ENCODE measurements at regions not wholly inside any gene's neighbourhood (a gene's known extent, or its start where the extent isn't known, plus 50 kb on each side); places are given as distances from the start of the nearest gene placed in this dataset.

DNA sequence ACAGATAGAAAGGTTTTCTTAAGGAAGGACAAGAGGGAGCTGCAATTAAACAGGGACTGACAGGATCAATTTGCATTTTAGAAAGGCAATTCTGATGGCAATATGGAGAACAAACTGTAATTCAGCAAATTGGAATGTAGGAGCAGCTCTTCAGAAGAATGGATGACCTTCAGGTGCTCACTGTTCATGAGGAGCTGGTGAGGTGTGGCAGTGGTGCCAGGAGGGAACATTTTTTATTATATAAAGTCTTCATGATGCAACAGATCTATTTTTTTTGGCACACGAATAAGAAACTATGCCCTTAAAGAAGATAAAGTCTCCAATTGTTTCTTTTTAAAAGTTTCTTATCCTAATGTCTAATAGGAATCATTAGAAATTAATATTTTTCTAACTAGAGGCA is 151.7 kb downstream of the SLC38A4 start:
- ChIA-PET CTCF (no interaction called here), POLR2A (interaction anchor here (0.6 kb wide), 1 partner anchor 302 kb away, joined by 3 read pairs; no protein-coding TSS in a partner anchor)
- TF ChIP-seq SUZ12 (IDR thresholded peaks at IDR 0.05) (no peak), SP1 (IDR thresholded peaks at IDR 0.05) (no peak), CTBP1 (IDR thresholded peaks at IDR 0.05; ENCODE audit: borderline replicate concordance) (no peak), ZNF384 (IDR thresholded peaks at IDR 0.05) (no peak), LEF1 (IDR thresholded peaks at IDR 0.05; ENCODE audit: borderline replicate concordance) (no peak), NFRKB (IDR thresholded peaks at IDR 0.05) (no peak), TARDBP (IDR thresholded peaks at IDR 0.05) (no peak), BHLHE40 (IDR thresholded peaks at IDR 0.05; ENCODE audit: borderline replicate concordance) (no peak), L3MBTL2 (conservative IDR thresholded peaks at IDR 0.05) (no peak), FOXM1 (IDR thresholded peaks at IDR 0.05; ENCODE audit: borderline replicate concordance) (no peak), ARNT (IDR thresholded peaks at IDR 0.05) (no peak), FOXK2 (IDR thresholded peaks at IDR 0.05) (no peak), HDGF (IDR thresholded peaks at IDR 0.05; ENCODE audit: borderline replicate concordance) (no peak)
- DNase-seq (ENCODE audit: extremely low spot score): no peak

DNA sequence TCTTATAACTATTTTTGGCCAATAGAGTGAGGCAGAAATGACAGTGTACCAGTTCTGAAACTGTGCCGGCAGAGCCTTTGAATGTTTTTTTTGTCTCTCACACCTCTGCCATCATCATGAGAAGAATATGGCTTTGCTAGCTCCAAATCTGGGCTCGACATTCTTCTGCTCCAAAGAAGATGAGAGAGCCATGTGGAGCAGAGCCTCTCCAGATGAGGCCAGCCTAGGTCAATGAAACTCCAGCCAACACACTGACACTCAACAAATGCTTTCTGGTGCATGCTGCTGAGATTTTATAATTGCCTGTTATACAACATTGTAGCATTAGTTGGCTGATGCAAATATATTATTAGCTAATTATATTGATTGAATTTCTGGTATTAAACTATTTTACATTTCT is 154.7 kb downstream of the SLC38A4 start:
- POLR2A ChIA-PET: no interaction called here
- CTCF ChIA-PET: no interaction called here
- no peak for DNase-seq (ENCODE audit: extremely low spot score)
- TF ChIP-seq NFRKB (IDR thresholded peaks at IDR 0.05) (no peak), FOXK2 (IDR thresholded peaks at IDR 0.05) (no peak), BHLHE40 (IDR thresholded peaks at IDR 0.05; ENCODE audit: borderline replicate concordance) (no peak), ARNT (IDR thresholded peaks at IDR 0.05) (no peak), SP1 (IDR thresholded peaks at IDR 0.05) (no peak)

DNA sequence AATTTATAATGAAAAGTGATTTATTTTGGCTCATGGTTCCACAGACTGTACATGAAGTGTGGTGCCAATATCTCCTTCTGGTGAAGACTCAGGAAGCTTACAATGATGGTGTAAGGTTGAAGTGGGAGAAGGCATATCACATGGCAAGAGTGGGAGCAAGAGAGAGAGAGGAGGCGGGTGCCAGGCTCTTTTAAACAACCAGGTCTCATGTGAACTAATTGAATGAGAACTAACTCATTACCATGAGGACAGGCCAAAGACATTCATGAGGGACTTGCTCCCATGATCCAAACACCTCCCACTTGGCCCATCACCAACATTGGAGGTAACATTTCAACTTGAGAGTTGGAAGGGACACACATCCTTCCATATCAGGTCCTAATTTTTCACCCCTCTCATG is 155.2 kb downstream of the SLC38A4 start:
- TF ChIP-seq ELF4 (IDR thresholded peaks at IDR 0.05) (no peak), FOXK2 (IDR thresholded peaks at IDR 0.05) (no peak)
- ChIA-PET CTCF (no interaction called here), POLR2A (no interaction called here)

DNA sequence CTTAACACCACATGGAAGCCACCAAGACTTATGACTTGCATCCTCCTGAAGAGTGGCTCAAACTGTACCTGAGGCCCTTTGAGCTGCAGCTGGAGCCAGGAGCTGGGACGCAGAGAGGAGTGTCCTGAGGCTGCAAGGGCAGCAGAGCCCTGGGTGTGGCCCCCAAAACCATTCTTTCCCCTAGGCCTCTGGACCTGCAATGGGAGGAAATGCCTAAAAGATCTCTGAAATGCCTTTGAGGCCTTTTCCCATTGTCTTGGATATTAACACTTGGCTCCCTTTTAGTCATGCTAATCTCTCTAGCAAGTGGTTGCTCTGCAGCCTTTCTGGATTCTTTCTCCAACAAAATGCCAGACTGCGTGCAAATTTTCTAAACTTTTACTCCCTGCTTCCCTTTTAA is 156.1 kb downstream of the SLC38A4 start:
- POLR2A ChIA-PET: no interaction called here
- CTCF ChIA-PET: no interaction called here
- TF ChIP-seq ELF4 (IDR thresholded peaks at IDR 0.05) (no peak), LEF1 (IDR thresholded peaks at IDR 0.05; ENCODE audit: borderline replicate concordance) (no peak), CTBP1 (IDR thresholded peaks at IDR 0.05; ENCODE audit: borderline replicate concordance) (no peak), FOXM1 (IDR thresholded peaks at IDR 0.05; ENCODE audit: borderline replicate concordance) (no peak), ZNF384 (IDR thresholded peaks at IDR 0.05) (no peak), HDGF (IDR thresholded peaks at IDR 0.05; ENCODE audit: borderline replicate concordance) (no peak), ARNT (IDR thresholded peaks at IDR 0.05) (no peak), SUZ12 (IDR thresholded peaks at IDR 0.05) (no peak), TARDBP (IDR thresholded peaks at IDR 0.05) (no peak), FOXA1 (IDR thresholded peaks at IDR 0.05) (no peak), SP1 (IDR thresholded peaks at IDR 0.05) (no peak)
- no peak for DNase-seq (ENCODE audit: extremely low spot score)

More for the DNA sequence above, 155.2 kb downstream of the SLC38A4 start:
- DNase-seq (ENCODE audit: extremely low spot score): no peak

DNA sequence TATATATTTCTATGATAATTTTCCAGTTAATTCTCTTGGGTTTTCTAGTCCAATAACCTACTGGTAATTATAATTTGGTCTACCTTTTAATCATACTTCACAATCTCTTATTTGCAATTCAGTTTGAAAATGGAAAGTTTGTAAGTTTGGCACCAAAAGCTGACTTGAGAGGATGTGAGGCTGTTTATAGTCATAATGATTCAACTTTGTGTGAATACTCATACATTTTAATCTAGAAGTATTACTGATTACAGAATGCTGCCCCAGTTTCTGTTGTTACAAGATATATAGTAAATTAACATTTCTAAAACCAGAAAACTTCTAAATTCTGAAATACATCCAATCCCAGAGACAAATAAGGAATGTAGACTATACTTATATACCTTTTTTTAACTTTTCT is 158.2 kb downstream of the SLC38A4 start:
- CTCF ChIA-PET: no interaction called here
- DNase-seq (ENCODE audit: extremely low spot score): no peak

DNA sequence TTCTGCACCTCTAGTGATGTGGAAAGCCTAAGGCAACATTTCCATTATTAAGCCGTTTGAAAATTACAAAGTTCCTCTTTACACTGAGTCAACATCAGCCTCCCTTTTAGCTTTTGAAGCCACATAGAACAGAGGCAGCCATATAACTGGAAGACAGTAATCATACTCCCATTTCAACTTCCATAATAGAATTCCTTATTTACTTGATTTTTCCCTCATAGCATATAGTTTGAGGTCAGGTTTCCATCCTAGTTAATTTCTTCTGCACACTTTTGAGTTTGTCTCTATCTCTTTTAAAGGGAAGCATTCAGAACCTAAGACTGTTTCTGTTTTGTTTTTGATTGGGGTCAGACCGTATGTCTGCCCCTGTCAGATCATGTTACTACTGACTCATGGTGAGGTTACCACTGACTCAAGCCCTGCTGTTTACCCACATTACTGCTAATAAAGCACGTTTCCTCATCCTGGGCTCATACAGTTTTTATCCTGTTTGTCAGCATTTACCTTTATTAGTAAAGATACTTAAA is 161.0 kb downstream of the SLC38A4 start:
- ChIA-PET CTCF (interaction anchor here (0.7 kb wide), 1 partner anchor 10 kb away, joined by 4 read pairs; no protein-coding TSS in a partner anchor), POLR2A (interaction anchor here (0.8 to 1.9 kb wide), 3 partner anchors 292 to 396 kb away, joined by 3 to 5 read pairs (median 3); partner anchors contain the start of genes SLC38A1 and SLC38A2)
- peak; percentile 29 for DNase-seq (ENCODE audit: extremely low spot score)
- no peak for TF ChIP-seq NFRKB (IDR thresholded peaks at IDR 0.05)
- no peak for TF ChIP-seq ZNF384 (IDR thresholded peaks at IDR 0.05)
- no peak for TF ChIP-seq LEF1 (IDR thresholded peaks at IDR 0.05; ENCODE audit: borderline replicate concordance)
- TF ChIP-seq, protein P1, sequence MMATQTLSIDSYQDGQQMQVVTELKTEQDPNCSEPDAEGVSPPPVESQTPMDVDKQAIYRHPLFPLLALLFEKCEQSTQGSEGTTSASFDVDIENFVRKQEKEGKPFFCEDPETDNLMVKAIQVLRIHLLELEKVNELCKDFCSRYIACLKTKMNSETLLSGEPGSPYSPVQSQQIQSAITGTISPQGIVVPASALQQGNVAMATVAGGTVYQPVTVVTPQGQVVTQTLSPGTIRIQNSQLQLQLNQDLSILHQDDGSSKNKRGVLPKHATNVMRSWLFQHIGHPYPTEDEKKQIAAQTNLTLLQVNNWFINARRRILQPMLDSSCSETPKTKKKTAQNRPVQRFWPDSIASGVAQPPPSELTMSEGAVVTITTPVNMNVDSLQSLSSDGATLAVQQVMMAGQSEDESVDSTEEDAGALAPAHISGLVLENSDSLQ (IDR thresholded peaks at IDR 0.05): peak; percentile 51; the same call in 1 of the 2 replicates
- no peak for TF ChIP-seq BHLHE40 (IDR thresholded peaks at IDR 0.05; ENCODE audit: borderline replicate concordance)
- peak; percentile 58; the same call in 1 of the 2 replicates for TF ChIP-seq ARNT (IDR thresholded peaks at IDR 0.05)
- no peak for TF ChIP-seq L3MBTL2 (conservative IDR thresholded peaks at IDR 0.05)
- TF ChIP-seq TARDBP (IDR thresholded peaks at IDR 0.05): no peak
- TF ChIP-seq ELF4 (IDR thresholded peaks at IDR 0.05): no peak
- no peak for TF ChIP-seq SP1 (IDR thresholded peaks at IDR 0.05)
- no peak for TF ChIP-seq SUZ12 (IDR thresholded peaks at IDR 0.05)
- TF ChIP-seq FOXA1 (IDR thresholded peaks at IDR 0.05): no peak

More for the DNA sequence above, 158.2 kb downstream of the SLC38A4 start:
- TF ChIP-seq FOXM1 (IDR thresholded peaks at IDR 0.05; ENCODE audit: borderline replicate concordance) (no peak), SUZ12 (IDR thresholded peaks at IDR 0.05) (no peak), L3MBTL2 (conservative IDR thresholded peaks at IDR 0.05) (no peak), SP1 (IDR thresholded peaks at IDR 0.05) (no peak)
- POLR2A ChIA-PET: no interaction called here

DNA sequence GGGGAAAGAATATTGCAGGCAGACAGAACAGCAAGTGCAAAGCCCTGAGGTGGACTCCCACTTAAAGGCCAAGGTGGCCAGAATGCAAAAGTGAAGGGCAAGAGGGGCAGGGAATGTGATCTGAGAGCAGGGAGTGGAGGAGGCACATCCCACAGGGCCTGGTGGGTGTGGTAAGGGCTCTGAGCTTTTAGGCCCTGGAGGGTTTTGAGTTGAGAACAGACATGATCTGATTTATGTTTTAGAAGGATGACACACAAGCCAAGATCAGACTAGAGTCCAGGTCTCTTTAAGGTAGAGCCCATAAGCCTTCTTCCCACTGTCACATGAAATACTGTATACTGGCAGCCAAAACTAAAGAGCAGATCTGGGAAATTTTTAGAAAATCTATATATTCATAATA is 162.5 kb downstream of the SLC38A4 start:
- CTCF ChIA-PET: no interaction called here
- POLR2A ChIA-PET: interaction anchor here (1.9 kb wide), 1 partner anchor 292 kb away, joined by 5 read pairs; no protein-coding TSS in a partner anchor
- TF ChIP-seq ELF4 (IDR thresholded peaks at IDR 0.05) (no peak), LEF1 (IDR thresholded peaks at IDR 0.05; ENCODE audit: borderline replicate concordance) (no peak), FOXK2 (IDR thresholded peaks at IDR 0.05) (no peak), NFRKB (IDR thresholded peaks at IDR 0.05) (no peak), BHLHE40 (IDR thresholded peaks at IDR 0.05; ENCODE audit: borderline replicate concordance) (no peak), FOXA1 (IDR thresholded peaks at IDR 0.05) (no peak), CTBP1 (IDR thresholded peaks at IDR 0.05; ENCODE audit: borderline replicate concordance) (no peak), TARDBP (IDR thresholded peaks at IDR 0.05) (no peak), ZNF384 (IDR thresholded peaks at IDR 0.05) (no peak), ARNT (IDR thresholded peaks at IDR 0.05) (no peak), FOXM1 (IDR thresholded peaks at IDR 0.05; ENCODE audit: borderline replicate concordance) (no peak), SUZ12 (IDR thresholded peaks at IDR 0.05) (no peak), SP1 (IDR thresholded peaks at IDR 0.05) (no peak), HDGF (IDR thresholded peaks at IDR 0.05; ENCODE audit: borderline replicate concordance) (no peak), L3MBTL2 (conservative IDR thresholded peaks at IDR 0.05) (no peak)
- TF ChIP-seq, protein P1 (IDR thresholded peaks at IDR 0.05): no peak
- DNase-seq (ENCODE audit: extremely low spot score): no peak

All from HEK293T (cell line).